Muscle of back (tissue), 3 donors: ENCODE measurements at regions not wholly inside any gene's neighbourhood (a gene's known extent, or its start where the extent isn't known, plus 50 kb on each side); places are given as distances from the start of the nearest gene placed in this dataset.
"Not testable (repeated sequence)": the region's sequence is repeated elsewhere in the genome, so short reads cannot be mapped to it uniquely, and the experiment has no call there.

ENCODE experiments used
- DNase-seq, 3 donors: peaks; one replicate each; pipeline versions ENCODE4 v3.0.0 to v3.0.0-alpha.2; 2013

GRCh38 chr6:21771626-21772320 is 178.2 kb downstream of the SOX4 start:
- no peak for DNase-seq

DNA sequence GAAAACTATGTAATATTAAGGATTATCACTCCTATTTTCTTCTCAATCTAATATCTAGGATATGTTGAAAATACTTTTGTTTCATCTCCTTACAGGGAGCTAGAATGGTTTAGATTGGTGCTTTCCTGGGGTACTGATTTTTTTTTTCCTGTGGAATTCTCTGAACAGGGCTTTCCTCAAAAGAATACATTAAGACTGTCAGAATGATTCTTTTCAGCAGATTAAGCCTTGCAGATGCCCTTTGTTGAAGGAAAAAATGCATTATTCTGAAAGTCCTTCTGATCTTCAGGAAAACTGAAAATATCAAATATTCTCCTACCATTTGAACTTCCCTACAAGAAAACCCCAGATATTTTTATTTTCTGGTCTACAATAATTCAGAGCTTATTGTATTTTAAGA is 178.9 kb downstream of the SOX4 start:
- DNase-seq = no peak

DNA sequence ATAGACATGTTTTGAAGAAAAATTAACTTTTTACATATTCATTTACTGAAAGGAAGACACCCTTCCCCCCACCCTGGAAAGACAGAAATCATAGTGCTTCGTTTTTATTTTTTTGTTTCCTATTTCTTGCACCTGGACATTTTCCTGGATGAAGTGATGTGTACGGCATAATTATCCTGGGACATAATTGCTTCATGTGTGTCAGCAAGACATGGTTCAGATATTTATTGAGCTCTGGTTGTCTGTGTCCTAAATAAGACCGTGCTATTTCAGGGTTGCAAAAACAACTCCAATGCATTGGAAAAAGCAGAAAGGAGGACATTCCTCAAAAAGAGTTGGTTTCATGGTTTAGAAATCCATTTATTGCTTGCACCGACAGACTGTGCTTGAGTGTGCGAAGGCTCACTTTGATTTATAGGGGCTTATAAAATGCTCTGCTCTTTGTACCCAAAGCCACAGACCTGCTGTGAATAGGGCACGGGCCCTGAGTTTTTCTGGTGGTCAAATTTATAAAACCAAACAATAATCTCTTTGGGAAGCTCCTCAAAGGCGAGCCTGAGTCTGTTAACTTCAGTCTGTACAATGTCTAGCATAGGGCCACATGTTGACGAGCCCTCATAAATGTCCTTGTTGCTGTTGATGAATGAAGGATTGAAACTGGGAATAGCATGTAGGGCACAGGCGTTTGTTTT is 179.5 kb downstream of the SOX4 start:
- peak in 1 of 3 donors; percentile 32 for DNase-seq

- no peak for DNase-seq
Measured at GRCh38 chr6:21773576-21773968, 180.0 kb downstream of the SOX4 start.

- no peak for DNase-seq
Measured at GRCh38 chr6:21777846-21778245, 184.3 kb downstream of the SOX4 start.

GRCh38 chr6:21780141-21780540 is 186.6 kb downstream of the SOX4 start:
- peak in 1 of 3 donors; percentile 32 for DNase-seq

GRCh38 chr6:21780679-21781078 is 187.1 kb downstream of the SOX4 start:
- DNase-seq = no peak

GRCh38 chr6:21781128-21781527 is 187.6 kb downstream of the SOX4 start:
- no peak for DNase-seq

GRCh38 chr6:21785164-21785563 is 191.6 kb downstream of the SOX4 start:
- no peak for DNase-seq

DNA sequence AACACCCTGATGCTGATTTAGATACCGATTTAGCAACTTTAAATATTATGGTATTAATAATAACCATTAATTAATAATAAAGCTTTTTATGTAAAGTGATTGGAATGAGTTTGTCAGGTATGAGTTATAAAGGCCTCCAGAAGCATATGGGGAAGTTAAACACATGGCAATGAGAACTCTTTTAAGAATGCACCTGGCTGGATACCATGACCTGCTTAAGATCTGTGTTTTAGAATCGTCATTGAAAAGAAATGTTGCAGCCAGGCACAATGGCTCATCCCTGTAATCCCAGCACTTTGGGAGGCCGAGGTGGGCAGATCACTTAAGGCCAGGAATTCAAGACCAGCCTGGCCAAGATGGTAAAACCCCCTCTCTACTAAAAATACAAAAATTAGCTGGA is 197.5 kb downstream of the SOX4 start:
- no peak for DNase-seq

DNA sequence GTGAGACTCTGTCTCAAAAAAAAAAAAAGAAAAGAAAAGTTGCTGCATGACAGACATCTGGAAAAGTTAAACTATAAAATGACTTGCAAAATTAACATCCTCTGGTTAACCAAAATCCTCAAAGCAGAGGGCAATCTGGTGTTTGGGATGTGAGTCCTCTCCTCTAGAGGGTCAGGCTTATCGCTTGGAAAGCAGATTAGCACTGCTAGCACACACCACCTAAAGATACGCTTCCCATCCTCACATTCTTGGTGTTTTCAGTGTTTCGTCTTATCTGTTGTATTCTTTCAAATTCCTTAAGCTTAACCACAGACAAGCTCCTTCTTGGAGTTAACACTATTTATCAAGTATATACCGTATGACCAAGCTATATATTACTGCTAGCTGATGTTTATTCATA is 198.0 kb downstream of the SOX4 start:
- DNase-seq = no peak

- DNase-seq = no peak
Measured at GRCh38 chr6:21792177-21792576, 198.6 kb downstream of the SOX4 start.

GRCh38 chr6:21796979-21797378 is 203.4 kb downstream of the SOX4 start:
- DNase-seq = not testable (repeated sequence)

GRCh38 chr6:21798468-21798867 is 204.9 kb downstream of the SOX4 start:
- DNase-seq = no peak

GRCh38 chr6:21800330-21800729 is 206.8 kb downstream of the SOX4 start:
- no peak for DNase-seq

DNA sequence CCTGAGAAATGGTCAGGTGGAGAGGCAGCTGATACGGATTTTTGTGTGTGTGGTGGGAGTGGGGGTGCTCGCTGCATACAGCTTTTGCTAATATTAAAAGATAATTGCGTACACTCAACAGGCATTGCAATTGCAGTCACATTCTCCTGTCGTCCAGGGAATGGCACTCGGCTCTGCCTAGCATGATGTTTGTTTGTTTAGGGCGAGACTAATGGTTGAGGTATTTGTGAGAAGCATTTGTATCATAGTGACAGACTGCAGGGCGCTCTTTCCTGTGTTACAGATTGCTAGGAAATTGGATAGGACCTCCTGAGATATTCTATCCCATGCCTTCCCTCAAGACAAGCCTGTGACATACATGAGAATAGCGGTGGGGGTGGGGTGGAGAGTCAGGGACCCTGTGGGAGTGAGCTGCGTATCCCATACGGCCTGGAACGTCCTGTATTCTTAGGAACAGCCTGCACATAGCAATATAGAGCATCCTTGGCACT is 207.4 kb downstream of the SOX4 start:
- peak in 1 of 3 donors; percentile 22 for DNase-seq

DNA sequence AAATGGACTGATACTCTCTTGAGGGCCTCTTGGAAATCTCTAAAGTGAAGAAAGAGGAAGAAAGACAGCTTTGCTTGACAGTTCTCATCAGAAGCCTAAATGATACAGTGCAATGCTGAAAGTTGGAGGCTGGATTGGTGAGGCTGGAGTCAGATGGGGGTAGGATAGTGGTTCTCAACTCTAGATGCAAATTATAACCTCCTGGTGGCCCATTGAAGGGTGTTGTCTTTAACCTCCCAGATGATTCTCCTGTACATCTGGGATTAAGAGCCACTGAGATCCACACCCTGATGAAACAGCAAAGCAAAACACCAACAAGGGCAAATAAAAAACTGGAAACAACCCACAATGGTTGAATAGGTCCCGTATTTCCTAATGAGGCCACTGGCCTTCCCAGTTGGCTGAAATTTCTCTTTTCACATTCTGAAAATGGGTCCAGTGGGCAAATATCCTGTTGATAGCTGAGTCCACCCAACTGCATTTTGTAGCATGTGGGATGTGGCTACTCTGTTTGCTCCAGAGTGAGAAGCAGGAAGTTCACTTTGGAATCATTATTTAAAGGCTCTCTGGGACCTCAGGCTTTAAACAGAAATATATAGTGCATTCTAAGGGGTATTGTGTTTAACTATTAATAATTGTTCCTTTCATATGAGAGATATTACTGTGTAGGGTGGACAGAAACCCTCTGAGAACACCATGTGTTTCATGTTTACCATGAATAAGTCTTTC is 208.1 kb downstream of the SOX4 start:
- peak in 1 of 3 donors; percentile 46 for DNase-seq

DNA sequence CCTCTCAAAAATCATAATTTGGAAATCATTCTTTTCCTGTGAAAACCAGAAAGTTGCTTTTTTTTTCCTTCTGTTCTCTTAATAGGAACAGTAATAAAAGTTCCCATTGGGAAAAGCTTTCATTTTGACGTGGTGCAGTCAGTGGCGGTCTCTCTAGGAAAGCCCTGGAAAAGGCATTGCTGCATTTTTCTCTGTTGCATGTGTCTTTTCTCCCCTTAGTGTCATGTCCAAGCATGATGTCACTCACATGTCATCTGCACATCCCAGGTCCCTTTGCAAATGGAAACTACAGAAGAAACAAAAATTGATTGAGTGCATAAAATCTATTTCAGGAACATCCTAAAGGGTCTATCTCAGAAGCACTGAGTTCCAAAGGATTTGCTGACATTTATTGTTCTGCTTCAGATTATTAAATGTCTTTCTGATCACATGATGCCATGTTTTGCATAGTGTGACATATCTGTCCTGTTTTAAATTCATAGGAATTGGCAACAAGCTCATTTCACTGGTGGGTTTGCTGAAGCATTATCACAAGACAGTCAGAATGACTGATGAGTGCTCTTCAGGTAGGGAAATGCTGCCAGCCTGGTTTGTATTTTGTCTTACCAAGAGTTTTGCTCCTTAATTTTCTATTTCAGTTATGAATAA is 208.7 kb downstream of the SOX4 start:
- peak in 2 of 3 donors; percentile 55 to 69 for DNase-seq

DNA sequence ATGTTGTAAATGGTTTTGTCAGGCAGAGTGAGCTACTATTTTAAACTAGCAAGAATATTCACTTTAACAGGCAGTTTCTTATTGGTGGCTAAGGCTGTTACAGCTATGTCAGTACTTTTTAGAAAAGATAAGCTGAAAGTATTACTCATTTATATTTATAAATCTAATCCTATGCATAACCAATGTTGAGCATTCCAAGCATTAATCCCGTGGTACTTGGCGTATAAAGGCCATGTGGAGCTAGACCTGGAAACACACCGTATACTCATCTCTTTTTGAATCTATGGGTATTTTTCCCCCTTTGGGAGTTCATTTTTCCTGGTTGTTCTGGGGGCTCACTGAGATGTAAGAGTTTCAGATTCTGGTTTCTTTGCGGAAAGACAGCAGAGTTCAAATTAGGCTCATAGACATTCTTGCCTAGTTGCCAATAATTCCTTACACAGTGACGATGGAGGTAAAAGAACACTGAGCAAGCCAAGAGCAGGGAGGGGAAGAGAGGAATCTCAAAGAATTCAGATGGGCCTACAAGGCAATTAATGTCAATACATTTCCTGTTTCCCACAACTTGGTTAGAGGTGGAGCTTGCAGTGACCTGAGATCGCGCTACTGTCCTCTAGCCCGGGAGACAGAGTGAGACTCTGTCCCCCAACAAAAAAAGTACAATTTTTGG is 211.5 kb downstream of the SOX4 start:
- DNase-seq = peak in 2 of 3 donors; percentile 19 to 43

- DNase-seq = peak in 1 of 3 donors; percentile 59
Measured at GRCh38 chr6:21807299-21808044, 213.9 kb downstream of the SOX4 start.

- DNase-seq = peak in 1 of 3 donors; percentile 64
Measured at GRCh38 chr6:21808045-21808470, 214.5 kb downstream of the SOX4 start.
